ENCODE measurements at regions not wholly inside any gene's neighbourhood (a gene's known extent, or its start where the extent isn't known, plus 50 kb on each side); places are given as distances from the start of the nearest gene placed in this dataset.

DNA sequence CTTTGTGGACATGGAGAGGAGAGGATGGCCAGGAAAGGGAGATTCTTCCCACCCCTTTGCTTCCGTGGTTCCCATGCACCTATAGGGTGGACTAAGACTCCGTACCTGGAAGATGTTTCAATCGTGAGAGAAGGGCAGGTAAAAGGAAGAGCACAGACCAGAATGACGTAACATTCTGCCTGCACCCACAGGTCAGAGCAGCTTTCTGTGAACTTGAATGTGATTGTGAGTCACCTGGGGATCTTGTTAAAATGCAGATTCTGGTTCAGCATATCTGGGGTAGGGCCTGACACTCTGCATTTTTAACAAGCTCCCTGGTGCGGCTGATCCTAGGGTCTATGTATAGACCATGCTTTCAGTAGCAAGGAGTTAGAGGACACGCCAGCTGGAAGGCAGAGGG is 164.1 kb upstream of the SGK1 start:
- H3K4me3 ChIP-seq (replicated peaks; ENCODE audit: low read depth, low read length): no peak overlapping the region
- DNase-seq (ENCODE audit: extremely low read depth, low read depth): no peak
- TF ChIP-seq, protein P1, sequence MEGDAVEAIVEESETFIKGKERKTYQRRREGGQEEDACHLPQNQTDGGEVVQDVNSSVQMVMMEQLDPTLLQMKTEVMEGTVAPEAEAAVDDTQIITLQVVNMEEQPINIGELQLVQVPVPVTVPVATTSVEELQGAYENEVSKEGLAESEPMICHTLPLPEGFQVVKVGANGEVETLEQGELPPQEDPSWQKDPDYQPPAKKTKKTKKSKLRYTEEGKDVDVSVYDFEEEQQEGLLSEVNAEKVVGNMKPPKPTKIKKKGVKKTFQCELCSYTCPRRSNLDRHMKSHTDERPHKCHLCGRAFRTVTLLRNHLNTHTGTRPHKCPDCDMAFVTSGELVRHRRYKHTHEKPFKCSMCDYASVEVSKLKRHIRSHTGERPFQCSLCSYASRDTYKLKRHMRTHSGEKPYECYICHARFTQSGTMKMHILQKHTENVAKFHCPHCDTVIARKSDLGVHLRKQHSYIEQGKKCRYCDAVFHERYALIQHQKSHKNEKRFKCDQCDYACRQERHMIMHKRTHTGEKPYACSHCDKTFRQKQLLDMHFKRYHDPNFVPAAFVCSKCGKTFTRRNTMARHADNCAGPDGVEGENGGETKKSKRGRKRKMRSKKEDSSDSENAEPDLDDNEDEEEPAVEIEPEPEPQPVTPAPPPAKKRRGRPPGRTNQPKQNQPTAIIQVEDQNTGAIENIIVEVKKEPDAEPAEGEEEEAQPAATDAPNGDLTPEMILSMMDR (IDR thresholded peaks at IDR 0.05; ENCODE audit: low read depth, low read length, missing control alignments): no peak

DNA sequence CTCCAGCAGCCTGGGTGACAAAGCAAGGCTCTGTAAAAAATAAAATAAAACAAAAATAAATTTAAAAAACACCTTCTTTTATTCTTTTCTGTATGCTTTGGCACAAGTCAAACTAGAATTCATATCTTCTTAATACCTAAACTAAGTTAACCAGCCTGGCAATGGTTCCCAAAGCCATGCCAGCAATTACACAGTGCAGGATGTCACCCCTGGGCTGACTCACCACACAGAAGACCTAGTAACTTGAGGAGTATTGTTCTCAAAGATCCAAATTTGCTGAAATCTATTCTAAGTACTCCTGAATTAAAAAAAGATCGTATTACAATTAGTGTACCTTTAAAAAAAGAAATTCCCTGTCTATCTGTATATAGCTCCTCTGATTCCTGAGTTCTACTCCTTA is 162.7 kb upstream of the SGK1 start:
- H3K4me3 ChIP-seq (replicated peaks; ENCODE audit: low read depth, low read length): no peak overlapping the region
- TF ChIP-seq, protein P1 (IDR thresholded peaks at IDR 0.05; ENCODE audit: low read depth, low read length, missing control alignments): no peak
- no peak for DNase-seq (ENCODE audit: extremely low read depth, low read depth)

DNA sequence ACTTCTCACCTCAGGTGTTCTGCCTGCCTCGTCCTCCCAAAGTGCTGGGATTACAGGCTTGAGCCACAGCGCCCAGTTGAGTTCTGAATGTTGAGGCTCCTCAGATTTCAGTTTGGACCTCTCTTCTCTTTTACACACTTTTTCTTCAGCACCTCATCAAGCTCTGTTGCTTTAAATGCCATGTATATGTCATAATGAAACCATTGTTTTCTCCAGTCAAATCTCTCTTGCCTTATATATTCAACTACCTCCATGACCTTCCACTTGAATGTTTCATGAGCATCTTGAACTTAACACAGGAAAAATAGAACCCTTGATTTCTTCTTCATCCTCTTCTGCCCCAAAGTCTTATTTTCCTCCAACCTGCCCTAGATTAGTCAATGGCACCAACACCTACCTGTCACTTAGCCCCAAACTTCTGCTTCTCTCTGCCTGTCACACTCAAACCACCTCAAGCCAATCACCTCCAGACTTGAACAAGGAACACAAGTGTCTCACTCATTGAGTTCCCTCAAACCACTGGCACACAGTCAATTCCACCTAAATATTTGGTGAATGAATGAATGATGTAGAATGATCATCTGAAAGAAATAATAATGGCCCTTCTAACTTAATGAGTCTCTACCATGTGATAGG is 161.0 kb upstream of the SGK1 start:
- TF ChIP-seq, protein P1 (IDR thresholded peaks at IDR 0.05; ENCODE audit: low read depth, low read length, missing control alignments): no peak
- no peak for DNase-seq (ENCODE audit: extremely low read depth, low read depth)
- H3K4me3 ChIP-seq (replicated peaks; ENCODE audit: low read depth, low read length): no peak overlapping the region

DNA sequence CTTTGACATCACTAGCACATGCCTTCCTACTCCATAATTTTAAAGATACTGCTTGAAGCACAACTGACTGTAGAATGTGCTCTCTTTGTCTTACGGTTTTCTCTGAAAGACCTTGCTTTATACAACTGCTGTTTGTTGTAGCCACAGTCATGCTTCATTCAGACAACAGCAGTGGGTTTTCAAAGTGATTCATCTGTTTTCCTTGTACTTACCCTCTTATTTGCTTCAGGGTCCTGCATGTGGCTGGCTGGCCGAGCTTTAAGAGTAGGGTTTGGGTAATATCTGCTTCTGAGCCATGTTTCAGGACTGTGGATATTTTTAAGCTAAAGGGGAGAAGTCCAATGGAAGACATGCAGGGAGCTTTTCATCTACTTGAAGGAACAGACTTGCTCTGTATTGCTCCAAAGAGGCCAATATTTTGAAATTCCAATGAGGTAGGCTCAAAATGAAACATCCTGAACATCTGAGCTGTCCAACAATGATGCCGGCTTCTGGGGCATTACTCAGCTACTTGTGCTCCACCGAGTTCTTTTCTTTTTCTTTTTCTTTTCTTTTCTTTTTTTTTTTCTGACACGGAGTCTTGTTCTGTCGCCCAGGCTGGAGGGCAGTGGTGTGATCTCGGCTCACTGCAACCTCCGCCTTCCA is 160.2 kb upstream of the SGK1 start:
- TF ChIP-seq, protein P1 (IDR thresholded peaks at IDR 0.05; ENCODE audit: low read depth, low read length, missing control alignments): no peak
- DNase-seq (ENCODE audit: extremely low read depth, low read depth): no peak
- H3K4me3 ChIP-seq (replicated peaks; ENCODE audit: low read depth, low read length): no peak overlapping the region

DNA sequence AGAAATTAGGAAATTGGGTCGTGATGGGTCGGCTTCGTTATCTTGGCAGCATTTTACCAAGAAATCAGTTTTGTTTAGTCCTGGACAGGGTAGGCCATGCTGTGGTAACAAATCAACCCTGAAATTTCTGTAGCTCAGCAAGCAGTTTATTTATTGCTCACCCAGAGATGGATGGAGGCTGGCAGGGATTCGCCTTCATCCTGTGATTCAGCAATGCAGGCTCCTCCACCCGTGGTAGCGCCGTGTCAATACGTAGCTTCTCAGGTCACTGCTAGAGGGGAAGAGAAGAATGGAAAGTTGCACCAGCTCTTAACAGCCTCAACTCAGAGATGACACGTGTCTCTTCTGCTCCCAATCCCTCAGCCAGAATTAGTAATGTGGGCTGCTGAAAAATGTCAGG is 157.0 kb upstream of the SGK1 start:
- TF ChIP-seq, protein P1 (IDR thresholded peaks at IDR 0.05; ENCODE audit: low read depth, low read length, missing control alignments): no peak
- DNase-seq (ENCODE audit: extremely low read depth, low read depth): no peak
- no peak overlapping the region for H3K4me3 ChIP-seq (replicated peaks; ENCODE audit: low read depth, low read length)

DNA sequence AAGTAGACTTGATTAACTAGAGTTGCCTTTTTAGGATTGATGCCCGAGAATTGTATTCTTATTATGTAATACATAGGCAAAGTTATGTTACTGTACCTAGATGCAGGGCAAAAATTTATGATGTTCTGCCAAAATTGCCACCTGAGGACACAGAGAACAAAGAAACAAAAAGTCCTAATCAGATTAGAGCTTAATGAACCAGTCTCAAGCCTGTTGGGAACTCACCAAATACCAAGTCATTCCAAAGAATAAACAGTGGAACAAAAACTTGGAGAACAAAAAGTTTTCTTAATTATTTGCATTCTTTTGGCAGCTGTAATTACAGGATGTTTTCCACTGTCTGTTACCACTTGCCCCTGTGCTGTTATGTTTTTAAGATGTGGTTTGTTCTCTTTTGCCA is 154.7 kb upstream of the SGK1 start:
- TF ChIP-seq, protein P1 (IDR thresholded peaks at IDR 0.05; ENCODE audit: low read depth, low read length, missing control alignments): no peak
- DNase-seq (ENCODE audit: extremely low read depth, low read depth): no peak
- no peak overlapping the region for H3K4me3 ChIP-seq (replicated peaks; ENCODE audit: low read depth, low read length)

Measured in HFF-Myc (cell line).